Fibroblast of lung (primary cell): ENCODE measurements at regions not wholly inside any gene's neighbourhood (a gene's known extent, or its start where the extent isn't known, plus 50 kb on each side); places are given as distances from the start of the nearest gene placed in this dataset.

Experiments used
- DNase-seq, 2 donors: peaks; one replicate each; pipeline versions ENCODE4 v3.0.0 to v3.0.0-alpha.2; 2010; ENCODE audit warnings: low read depth in 2 of 2
- H2AFZ ChIP-seq: 2 replicates; pipeline ENCODE4 v1.5.1; 2012; ENCODE audit warnings: low read length, control low read depth, inconsistent platforms
- H3K27ac ChIP-seq: 2 replicates; pipeline ENCODE4 v1.5.1; 2011; ENCODE audit warnings: low read length, control low read depth; ENCODE audit not compliant: insufficient read depth
- H3K27me3 ChIP-seq: 2 replicates; pipeline ENCODE4 v1.5.1; 2011; ENCODE audit warnings: mild to moderate bottlenecking, low read length; ENCODE audit not compliant: control insufficient read depth, insufficient read depth
- H3K36me3 ChIP-seq: 2 replicates; pipeline ENCODE4 v1.5.1; 2011; ENCODE audit warnings: low read length; ENCODE audit not compliant: control insufficient read depth, insufficient read depth
- H3K4me1 ChIP-seq: 2 replicates; pipeline ENCODE4 v1.5.1; 2011; ENCODE audit warnings: low read length; ENCODE audit not compliant: control insufficient read depth, insufficient read depth; ENCODE audit errors: extremely low read depth
- H3K4me2 ChIP-seq: 2 replicates; pipeline ENCODE4 v1.5.1; 2011; ENCODE audit warnings: low read length, control low read depth; ENCODE audit not compliant: insufficient read depth; ENCODE audit errors: extremely low read depth
- H3K4me3 ChIP-seq, 4 experiments: fragments of 200-600 bp in 1 of 4; sonication (generic) in 1 of 4; replicated peaks in 1 of 4; 2 replicates each; pipeline ENCODE4 v1.5.1; 2011 to 2016; ENCODE audit warnings: low read length in 4 of 4, low read depth in 3 of 4, mild to moderate bottlenecking in 3 of 4, control low read depth in 2 of 4, inconsistent platforms in 1 of 4, mixed read lengths in 1 of 4; ENCODE audit not compliant: insufficient read depth in 1 of 4; ENCODE audit errors: control extremely low read depth in 1 of 4
- H3K79me2 ChIP-seq: 2 replicates; pipeline ENCODE4 v1.5.1; 2012; ENCODE audit warnings: mild to moderate bottlenecking, low read length, inconsistent platforms; ENCODE audit not compliant: control insufficient read depth, insufficient read depth
- H3K9ac ChIP-seq: 2 replicates; pipeline ENCODE4 v1.5.1; 2011; ENCODE audit warnings: mild to moderate bottlenecking, low read length, control low read depth; ENCODE audit not compliant: insufficient read depth
- H3K9me3 ChIP-seq: 2 replicates; pipeline ENCODE4 v1.5.1; 2012; ENCODE audit warnings: low read depth, low read length; ENCODE audit not compliant: control insufficient read depth, insufficient read depth
- H4K20me1 ChIP-seq: 2 replicates; pipeline ENCODE4 v1.5.1; 2011; ENCODE audit warnings: low read length; ENCODE audit not compliant: control insufficient read depth, insufficient read depth; ENCODE audit errors: extremely low read depth
- CTCF ChIP-seq, 2 donors: IDR thresholded peaks in 1 of 2; conservative IDR thresholded peaks in 1 of 2; 1 replicate in 1 of 2; 2 replicates in 1 of 2; pipeline ENCODE4 v1.5.1; 2011 to 2012; ENCODE audit warnings: low read length in 2 of 2, control low read depth in 1 of 2, inconsistent platforms in 1 of 2, low read depth in 1 of 2, mild to moderate bottlenecking in 1 of 2
- EZH2 ChIP-seq: IDR thresholded peaks from 2 replicates; pipeline ENCODE4 v1.5.1; 2012; ENCODE audit warnings: low read length, control low read depth, mild to moderate bottlenecking; ENCODE audit errors: missing control alignments

GRCh38 chr10:33087922-33088321, 129.9 kb upstream of the ITGB1 start:
- H3K4me3 ChIP-seq, result no peak overlapping the region
- no peak overlapping the region for H2AFZ ChIP-seq
- H3K9me3 ChIP-seq, result no peaks in the 10 kb centered on the region
- no peaks in the 10 kb centered on the region for H3K79me2 ChIP-seq
- H3K4me1 ChIP-seq, result no peaks in the 10 kb centered on the region
- H3K36me3 ChIP-seq, result no peaks in the 10 kb centered on the region
- H3K27me3 ChIP-seq, result no peaks in the 10 kb centered on the region
- no peak for TF ChIP-seq CTCF (conservative IDR thresholded peaks at IDR 0.05 in 1 of 2, IDR thresholded peaks at IDR 0.05 in 1 of 2; ENCODE audit: low read depth in 1 of 2, low read length in 2 of 2)
- TF ChIP-seq EZH2, result no peak
- no peak overlapping the region for H3K27ac ChIP-seq
- no peak overlapping the region for H3K9ac ChIP-seq
- DNase-seq, result no peak
- no peak overlapping the region for H3K4me2 ChIP-seq
- no peaks in the 10 kb centered on the region for H4K20me1 ChIP-seq

- H3K4me1 ChIP-seq, result no peaks in the 10 kb centered on the region
- H4K20me1 ChIP-seq, result no peaks in the 10 kb centered on the region
- H3K4me3 ChIP-seq, result no peak overlapping the region
- H3K4me2 ChIP-seq, result no peak overlapping the region
- no peaks in the 10 kb centered on the region for H3K27me3 ChIP-seq
- TF ChIP-seq EZH2 (no peak), CTCF (conservative IDR thresholded peaks at IDR 0.05 in 1 of 2, IDR thresholded peaks at IDR 0.05 in 1 of 2; ENCODE audit: low read depth in 1 of 2, low read length in 2 of 2) (no peak)
- H2AFZ ChIP-seq, result no peak overlapping the region
- H3K36me3 ChIP-seq, result no peaks in the 10 kb centered on the region
- no peak overlapping the region for H3K9ac ChIP-seq
- DNase-seq, result no peak
- no peaks in the 10 kb centered on the region for H3K79me2 ChIP-seq
- no peaks in the 10 kb centered on the region for H3K9me3 ChIP-seq
- H3K27ac ChIP-seq, result no peak overlapping the region
These were observed 129.1 kb upstream of the ITGB1 start for GRCh38 chr10:33087152-33087551.

- Histone ChIP-seq H3K27me3 (no peaks in the 10 kb centered on the region), H3K4me3 (no peak overlapping the region), H3K79me2 (no peaks in the 10 kb centered on the region), H3K36me3 (no peaks in the 10 kb centered on the region), H3K4me1 (no peaks in the 10 kb centered on the region), H3K27ac (no peak overlapping the region), H3K9me3 (no peaks in the 10 kb centered on the region), H4K20me1 (no peaks in the 10 kb centered on the region), H3K9ac (no peak overlapping the region), H3K4me2 (no peak overlapping the region), H2AFZ (no peak overlapping the region)
- TF ChIP-seq CTCF (conservative IDR thresholded peaks at IDR 0.05 in 1 of 2, IDR thresholded peaks at IDR 0.05 in 1 of 2; ENCODE audit: low read depth in 1 of 2, low read length in 2 of 2) (no peak), EZH2 (no peak)
- no peak for DNase-seq
These were observed 128.1 kb upstream of the ITGB1 start for GRCh38 chr10:33086100-33086499.
